Fibroblast of mammary gland (primary cell): ENCODE measurements at regions not wholly inside any gene's neighbourhood (a gene's known extent, or its start where the extent isn't known, plus 50 kb on each side); places are given as distances from the start of the nearest gene placed in this dataset.
"Not testable (repeated sequence)": the region's sequence is repeated elsewhere in the genome, so short reads cannot be mapped to it uniquely, and the experiment has no call there.

Experiments used
- DNase-seq: peaks from one replicate; pipeline ENCODE4 v3.0.0-alpha.2; 2010; ENCODE audit warnings: low read depth
- H3K4me3 ChIP-seq: 2 replicates; pipeline ENCODE4 v1.5.1; 2011; ENCODE audit warnings: low read depth, mild to moderate bottlenecking, low read length, moderate library complexity; ENCODE audit not compliant: control insufficient read depth
- TF ChIP-seq, protein P1 (sequence below): conservative IDR thresholded peaks from 2 replicates; pipeline ENCODE4 v1.5.1; 2011; ENCODE audit warnings: low read depth, low read length, inconsistent platforms; ENCODE audit not compliant: control insufficient read depth, insufficient read depth

DNA sequence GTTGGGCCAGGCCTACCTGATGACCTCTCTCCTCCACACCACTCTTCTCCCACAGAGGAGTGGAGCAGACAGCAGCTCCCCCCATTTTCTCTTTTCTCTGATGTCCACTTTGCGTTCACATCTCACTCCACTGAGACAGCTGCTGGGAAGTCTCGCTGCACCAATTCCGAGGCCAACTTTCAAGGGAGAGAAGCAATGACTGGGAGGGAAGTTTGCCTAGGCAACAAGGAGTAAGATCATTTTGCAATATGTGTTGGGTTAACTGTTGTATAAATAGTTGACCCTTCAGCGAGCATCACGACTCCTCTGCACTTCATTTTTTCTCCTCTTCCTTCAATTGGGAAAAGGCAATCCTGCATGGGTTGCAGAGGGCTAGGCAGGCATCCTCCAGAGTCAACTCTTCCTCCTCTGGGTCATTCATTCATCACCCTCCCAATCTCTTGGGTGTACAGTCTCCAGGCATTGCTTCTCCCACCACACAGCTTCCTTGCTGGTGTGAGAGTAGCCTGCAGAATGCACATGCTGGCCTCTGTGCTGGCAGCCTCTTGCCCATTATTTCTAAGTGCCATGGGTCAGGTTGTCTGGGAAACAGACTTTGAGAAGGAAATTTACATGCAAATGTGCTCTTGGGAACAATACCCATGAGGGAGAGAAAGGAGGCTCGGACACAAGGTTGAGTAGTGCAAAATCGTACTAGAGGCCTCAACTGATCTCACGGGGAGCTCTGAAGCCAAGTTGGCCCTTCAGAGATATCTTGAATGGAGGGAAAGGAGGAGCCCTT lies 75.8 kb upstream of the BCAR3 start:
- H3K4me3 ChIP-seq, result no peak overlapping the region
- DNase-seq, result no peak
- TF ChIP-seq, protein P1, sequence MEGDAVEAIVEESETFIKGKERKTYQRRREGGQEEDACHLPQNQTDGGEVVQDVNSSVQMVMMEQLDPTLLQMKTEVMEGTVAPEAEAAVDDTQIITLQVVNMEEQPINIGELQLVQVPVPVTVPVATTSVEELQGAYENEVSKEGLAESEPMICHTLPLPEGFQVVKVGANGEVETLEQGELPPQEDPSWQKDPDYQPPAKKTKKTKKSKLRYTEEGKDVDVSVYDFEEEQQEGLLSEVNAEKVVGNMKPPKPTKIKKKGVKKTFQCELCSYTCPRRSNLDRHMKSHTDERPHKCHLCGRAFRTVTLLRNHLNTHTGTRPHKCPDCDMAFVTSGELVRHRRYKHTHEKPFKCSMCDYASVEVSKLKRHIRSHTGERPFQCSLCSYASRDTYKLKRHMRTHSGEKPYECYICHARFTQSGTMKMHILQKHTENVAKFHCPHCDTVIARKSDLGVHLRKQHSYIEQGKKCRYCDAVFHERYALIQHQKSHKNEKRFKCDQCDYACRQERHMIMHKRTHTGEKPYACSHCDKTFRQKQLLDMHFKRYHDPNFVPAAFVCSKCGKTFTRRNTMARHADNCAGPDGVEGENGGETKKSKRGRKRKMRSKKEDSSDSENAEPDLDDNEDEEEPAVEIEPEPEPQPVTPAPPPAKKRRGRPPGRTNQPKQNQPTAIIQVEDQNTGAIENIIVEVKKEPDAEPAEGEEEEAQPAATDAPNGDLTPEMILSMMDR, result no peak

- DNase-seq, result no peak
- TF ChIP-seq, protein P1, result no peak
- no peak overlapping the region for H3K4me3 ChIP-seq
Observed at GRCh38 chr1:93756657-93757056, 75.0 kb upstream of the BCAR3 start.

DNA sequence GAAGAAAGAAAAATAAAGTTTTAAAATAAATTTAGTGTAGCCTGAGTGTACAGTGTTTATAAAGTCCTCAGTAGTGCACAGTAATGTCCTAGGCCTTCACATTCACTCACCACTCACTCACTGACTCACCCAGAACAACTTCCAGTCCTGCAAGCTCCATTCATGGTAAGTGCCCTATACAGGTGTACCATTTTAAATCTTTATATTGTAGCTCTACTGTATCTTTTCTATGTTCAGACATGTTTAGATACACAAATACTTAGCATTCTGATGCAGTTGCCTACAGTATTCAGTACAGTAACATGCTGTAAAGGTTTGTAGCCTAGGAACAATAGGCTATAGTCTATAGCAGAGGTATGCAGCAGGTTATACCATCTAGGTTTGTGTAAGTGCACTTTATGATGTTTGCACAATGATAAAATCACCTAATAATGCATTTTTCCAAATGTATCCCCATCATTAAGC lies 73.6 kb upstream of the BCAR3 start:
- peak; percentile 34 for DNase-seq

GRCh38 chr1:93753791-93754763 lies 72.4 kb upstream of the BCAR3 start:
- no peak overlapping the region for H3K4me3 ChIP-seq
- peak; percentile 91 for DNase-seq
- TF ChIP-seq, protein P1, result no peak

More for the DNA sequence above, 73.6 kb upstream of the BCAR3 start:
- not testable (repeated sequence) for H3K4me3 ChIP-seq

GRCh38 chr1:93751377-93752250 lies 70.0 kb upstream of the BCAR3 start:
- TF ChIP-seq, protein P1, result no peak
- no peak for DNase-seq
- H3K4me3 ChIP-seq, result no peak overlapping the region

GRCh38 chr1:93750955-93751354 lies 69.3 kb upstream of the BCAR3 start:
- no peak overlapping the region for H3K4me3 ChIP-seq
- DNase-seq, result no peak
- TF ChIP-seq, protein P1, result no peak
